Type B pancreatic cell (in vitro differentiated cells): ENCODE measurements at regions not wholly inside any gene's neighbourhood (a gene's known extent, or its start where the extent isn't known, plus 50 kb on each side); places are given as distances from the start of the nearest gene placed in this dataset.

ENCODE experiments used
- DNase-seq: peaks from one replicate; pipeline ENCODE4 v3.0.0; 2021; ENCODE audit warnings: mixed read lengths; ENCODE audit not compliant: unreplicated experiment; ENCODE audit errors: extremely low spot score
- H3K27ac Mint-ChIP-seq: 2 replicates; pipeline ENCODE4 v1.8.0; 2021; ENCODE audit warnings: mild to moderate bottlenecking, mixed read lengths
- H3K27me3 Mint-ChIP-seq: 2 replicates; pipeline ENCODE4 v1.8.0; 2021; ENCODE audit warnings: mixed read lengths
- H3K36me3 Mint-ChIP-seq: 2 replicates; pipeline ENCODE4 v1.8.0; 2021; ENCODE audit warnings: mixed read lengths
- H3K4me1 Mint-ChIP-seq: one replicate; pipeline ENCODE4 v1.8.0; 2021; ENCODE audit warnings: mixed read lengths; ENCODE audit not compliant: unreplicated experiment
- H3K4me3 Mint-ChIP-seq: 2 replicates; pipeline ENCODE4 v1.8.0; 2021; ENCODE audit warnings: mild to moderate bottlenecking, mixed read lengths
- H3K9me3 Mint-ChIP-seq: 2 replicates; pipeline ENCODE4 v1.8.0; 2021; ENCODE audit warnings: mixed read lengths
- TF ChIP-seq, protein P1 (sequence below): fragments of 200-600 bp; sonication (generic); conservative IDR thresholded peaks from 2 replicates; pipeline ENCODE4 v1.5.0; 2021; ENCODE audit warnings: antibody characterized with exemption, mild to moderate bottlenecking

DNA sequence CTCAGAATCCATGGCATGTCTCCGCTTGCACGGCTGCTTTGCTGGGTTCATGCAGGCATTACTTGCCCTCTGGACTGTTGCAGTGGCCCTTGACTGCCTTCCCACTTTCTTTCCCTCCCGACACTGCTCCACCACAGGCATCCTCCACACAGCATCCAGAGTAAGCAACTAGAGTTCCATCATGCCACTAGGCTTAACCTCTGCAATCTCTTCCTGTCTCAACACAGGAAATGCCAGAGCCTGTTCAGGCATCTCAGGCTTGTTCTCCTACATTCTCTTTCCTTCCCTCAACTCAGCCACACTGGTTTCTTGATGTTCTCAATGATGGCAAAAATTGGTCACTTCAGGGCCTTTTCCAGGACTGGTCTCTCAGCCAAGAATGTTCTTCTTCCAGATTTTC, 284.5 kb upstream of the KLF6 start:
- TF ChIP-seq, protein P1, sequence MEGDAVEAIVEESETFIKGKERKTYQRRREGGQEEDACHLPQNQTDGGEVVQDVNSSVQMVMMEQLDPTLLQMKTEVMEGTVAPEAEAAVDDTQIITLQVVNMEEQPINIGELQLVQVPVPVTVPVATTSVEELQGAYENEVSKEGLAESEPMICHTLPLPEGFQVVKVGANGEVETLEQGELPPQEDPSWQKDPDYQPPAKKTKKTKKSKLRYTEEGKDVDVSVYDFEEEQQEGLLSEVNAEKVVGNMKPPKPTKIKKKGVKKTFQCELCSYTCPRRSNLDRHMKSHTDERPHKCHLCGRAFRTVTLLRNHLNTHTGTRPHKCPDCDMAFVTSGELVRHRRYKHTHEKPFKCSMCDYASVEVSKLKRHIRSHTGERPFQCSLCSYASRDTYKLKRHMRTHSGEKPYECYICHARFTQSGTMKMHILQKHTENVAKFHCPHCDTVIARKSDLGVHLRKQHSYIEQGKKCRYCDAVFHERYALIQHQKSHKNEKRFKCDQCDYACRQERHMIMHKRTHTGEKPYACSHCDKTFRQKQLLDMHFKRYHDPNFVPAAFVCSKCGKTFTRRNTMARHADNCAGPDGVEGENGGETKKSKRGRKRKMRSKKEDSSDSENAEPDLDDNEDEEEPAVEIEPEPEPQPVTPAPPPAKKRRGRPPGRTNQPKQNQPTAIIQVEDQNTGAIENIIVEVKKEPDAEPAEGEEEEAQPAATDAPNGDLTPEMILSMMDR = no peak
- no peak overlapping the region for H3K27ac Mint-ChIP-seq
- H3K36me3 Mint-ChIP-seq = no peaks in the 10 kb centered on the region
- no peaks in the 10 kb centered on the region for H3K27me3 Mint-ChIP-seq
- H3K9me3 Mint-ChIP-seq = peaks cover 1% of the 10 kb centered on the region
- DNase-seq = no peak
- H3K4me1 Mint-ChIP-seq = peaks cover 11% of the 10 kb centered on the region
- no peak overlapping the region for H3K4me3 Mint-ChIP-seq

DNA sequence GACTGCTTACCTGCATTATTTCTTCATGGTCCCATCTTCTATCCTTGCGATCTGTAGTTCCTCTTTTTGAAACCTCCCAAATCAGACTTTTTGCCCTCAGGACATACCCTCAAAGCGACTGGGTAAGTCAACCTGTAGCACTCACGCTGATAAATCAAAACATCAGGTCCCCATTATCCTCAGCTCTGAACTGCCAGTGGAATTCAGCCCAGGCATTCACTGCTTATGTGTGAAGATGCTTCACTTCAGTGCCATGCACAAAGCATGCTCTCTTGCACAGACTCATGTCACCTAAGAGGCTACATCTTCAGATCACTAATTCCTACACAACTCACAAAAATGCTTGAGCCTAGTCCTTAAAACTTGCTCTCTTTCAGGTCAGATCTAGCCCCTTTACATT, 283.6 kb upstream of the KLF6 start:
- H3K27ac Mint-ChIP-seq = no peak overlapping the region
- TF ChIP-seq, protein P1 = no peak
- H3K4me1 Mint-ChIP-seq = peaks cover 11% of the 10 kb centered on the region
- no peaks in the 10 kb centered on the region for H3K27me3 Mint-ChIP-seq
- no peak for DNase-seq
- H3K9me3 Mint-ChIP-seq = no peaks in the 10 kb centered on the region
- H3K4me3 Mint-ChIP-seq = no peak overlapping the region
- peaks cover 2% of the 10 kb centered on the region for H3K36me3 Mint-ChIP-seq

DNA sequence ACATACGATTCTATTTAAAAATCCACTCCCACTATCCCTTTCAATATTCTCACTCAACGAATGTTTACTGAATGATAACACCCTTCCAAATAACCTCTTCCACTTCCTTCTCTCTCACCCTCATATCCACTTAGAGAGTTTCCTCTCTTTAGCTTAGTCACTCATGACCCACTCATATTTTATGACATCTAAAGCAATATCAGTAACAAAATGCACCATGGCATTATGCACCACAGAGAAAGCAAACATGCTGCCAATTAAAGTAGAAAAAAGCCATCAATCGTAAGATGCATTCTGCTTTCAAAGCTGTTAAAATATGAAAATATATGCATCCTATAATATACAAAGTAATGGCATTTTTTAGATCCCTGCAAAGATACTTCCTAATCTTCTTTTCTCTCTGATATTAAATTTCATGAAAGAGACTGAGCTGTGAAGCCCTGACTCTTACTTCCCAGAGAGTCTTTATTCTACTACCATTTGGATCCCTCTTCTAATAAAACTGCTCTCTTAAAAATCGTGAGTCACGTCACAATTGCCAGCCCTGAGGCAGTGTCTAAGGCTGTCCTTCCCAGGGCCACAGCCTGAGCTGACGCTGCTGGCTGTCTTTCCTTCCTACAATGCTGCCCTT, 283.0 kb upstream of the KLF6 start:
- no peak for DNase-seq
- H3K9me3 Mint-ChIP-seq = no peaks in the 10 kb centered on the region
- H3K27me3 Mint-ChIP-seq = no peaks in the 10 kb centered on the region
- H3K4me3 Mint-ChIP-seq = no peak overlapping the region
- H3K27ac Mint-ChIP-seq = no peak overlapping the region
- H3K36me3 Mint-ChIP-seq = peaks cover 3% of the 10 kb centered on the region
- TF ChIP-seq, protein P1 = no peak
- H3K4me1 Mint-ChIP-seq = peaks cover 12% of the 10 kb centered on the region

DNA sequence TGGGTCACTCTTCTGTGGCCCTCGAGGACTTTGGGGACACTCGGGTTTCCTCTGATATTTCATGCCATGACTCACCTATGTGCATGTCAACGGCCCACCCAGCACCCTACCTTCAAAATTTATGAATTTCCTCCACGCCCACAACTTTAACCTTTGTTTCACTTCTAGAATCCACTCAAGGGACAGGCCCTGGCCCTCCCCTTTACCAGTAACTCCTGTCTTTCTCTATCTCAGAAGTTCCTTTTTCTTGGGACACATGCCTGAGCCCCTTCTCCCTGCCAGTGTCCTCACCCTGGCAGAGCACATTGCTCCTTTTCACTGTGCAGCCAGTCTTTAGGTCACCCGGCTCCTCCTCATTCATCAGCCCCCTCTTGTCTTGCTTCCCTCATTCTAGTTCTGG, 282.5 kb upstream of the KLF6 start:
- H3K36me3 Mint-ChIP-seq = peaks cover 3% of the 10 kb centered on the region
- no peak for DNase-seq
- H3K9me3 Mint-ChIP-seq = no peaks in the 10 kb centered on the region
- no peak overlapping the region for H3K4me3 Mint-ChIP-seq
- H3K4me1 Mint-ChIP-seq = peaks cover 16% of the 10 kb centered on the region
- TF ChIP-seq, protein P1 = no peak
- no peaks in the 10 kb centered on the region for H3K27me3 Mint-ChIP-seq
- no peak overlapping the region for H3K27ac Mint-ChIP-seq

DNA sequence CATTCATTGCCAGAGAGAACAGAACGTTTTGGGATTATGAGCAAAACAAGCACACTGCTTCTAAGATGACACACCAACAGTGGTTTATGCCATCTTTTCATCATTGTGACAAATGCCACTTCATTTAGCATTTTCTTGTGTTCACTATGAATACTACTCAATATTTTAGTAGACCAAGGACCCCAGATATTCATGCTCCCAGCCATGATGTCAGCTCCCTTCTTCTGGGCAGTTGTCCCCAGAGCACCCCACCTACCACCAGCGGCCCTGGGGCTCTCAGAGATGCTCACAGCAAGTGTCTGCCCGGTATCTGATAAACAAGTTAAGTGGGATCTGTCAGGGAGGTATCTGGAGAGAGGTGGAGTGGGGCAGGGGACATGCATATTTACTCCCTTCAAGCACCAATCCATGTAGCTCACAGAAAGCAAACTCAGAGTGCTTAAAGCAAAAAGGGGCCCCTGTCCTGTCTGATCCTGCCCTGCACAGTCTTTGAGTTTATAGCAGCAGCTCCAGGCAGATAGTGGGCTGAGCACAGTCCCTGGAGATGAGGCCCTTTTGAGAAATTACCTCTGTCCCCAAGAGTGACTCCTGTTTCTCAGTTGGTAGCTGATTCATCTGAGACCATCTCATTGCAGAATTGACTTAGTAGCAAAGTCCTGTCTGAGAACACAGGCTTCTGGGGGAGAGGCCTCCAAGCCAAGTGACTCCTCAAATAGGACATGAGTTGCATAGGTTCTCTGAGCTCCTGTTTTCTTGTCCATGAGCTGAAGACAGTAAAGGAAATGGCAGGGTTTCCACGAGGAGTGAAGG, 281.8 kb upstream of the KLF6 start:
- H3K4me1 Mint-ChIP-seq = peaks cover 19% of the 10 kb centered on the region
- no peak overlapping the region for H3K27ac Mint-ChIP-seq
- no peak for DNase-seq
- H3K36me3 Mint-ChIP-seq = peaks cover 3% of the 10 kb centered on the region
- H3K4me3 Mint-ChIP-seq = peak overlapping the region; percentile 10
- no peaks in the 10 kb centered on the region for H3K9me3 Mint-ChIP-seq
- H3K27me3 Mint-ChIP-seq = no peaks in the 10 kb centered on the region
- TF ChIP-seq, protein P1 = no peak
